ENCODE measurements at regions not wholly inside any gene's neighbourhood (a gene's known extent, or its start where the extent isn't known, plus 50 kb on each side); places are given as distances from the start of the nearest gene placed in this dataset.

- TF ChIP-seq POLR2A (IDR thresholded peaks at IDR 0.05) (no peak), POLR2AphosphoS5 (IDR thresholded peaks at IDR 0.05) (no peak)
Observed at GRCh38 chr2:12637754-12638153, 79.0 kb upstream of the TRIB2 start.
